Stimulated activated CD8-positive, alpha-beta memory T cell treated with anti-CD3 and anti-CD28 coated beads, Interleukin-7, amount 100 ng/mL, for 1 hour (primary cell): ENCODE measurements at regions not wholly inside any gene's neighbourhood (a gene's known extent, or its start where the extent isn't known, plus 50 kb on each side); places are given as distances from the start of the nearest gene placed in this dataset.

Experiments
- DNase-seq, 2 donors: peaks; one replicate each; pipeline ENCODE4 v3.0.0-alpha.2; 2020; ENCODE audit warnings: low read depth in 2 of 2

DNA sequence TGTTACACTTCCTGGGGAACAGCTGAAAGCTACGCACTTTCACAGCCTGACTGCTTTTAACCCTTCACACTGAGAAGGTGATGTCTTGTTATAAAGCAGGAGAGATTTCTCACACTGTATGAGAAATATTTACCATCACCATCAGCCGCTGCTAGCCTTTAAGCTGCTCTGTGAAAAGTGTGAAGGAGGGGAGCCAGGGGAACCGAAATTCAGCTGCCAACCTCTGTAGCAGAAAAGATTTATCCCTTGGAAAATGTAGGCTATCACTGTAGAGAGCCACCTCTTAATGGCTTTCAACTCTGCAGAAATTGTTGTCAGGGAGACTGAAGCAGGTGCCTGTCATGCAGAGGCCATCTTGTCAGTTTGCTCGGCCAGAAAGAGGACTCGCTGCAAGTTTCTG lies 145.3 kb downstream of the SP3 start:
- DNase-seq, result no peak

DNA sequence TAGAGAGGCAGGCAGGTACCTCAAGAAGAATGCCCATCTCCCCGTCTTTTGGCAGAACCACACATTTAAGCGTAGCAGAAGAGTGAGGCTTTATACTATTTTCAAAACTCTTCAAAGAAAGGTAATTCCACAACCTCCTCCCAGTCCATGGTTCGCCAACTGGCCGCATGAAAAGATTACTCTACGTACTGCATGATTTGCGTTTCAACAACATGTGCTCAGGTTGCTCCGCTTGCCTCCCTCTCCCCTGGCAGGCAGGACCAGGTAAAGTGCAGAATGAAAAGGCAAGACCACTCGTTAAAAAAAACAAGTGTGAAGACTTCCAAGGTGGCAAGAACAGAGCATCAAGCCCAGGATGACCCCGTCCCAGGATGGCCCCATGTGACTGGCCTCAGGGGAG lies 143.7 kb downstream of the SP3 start:
- DNase-seq, result no peak

DNA sequence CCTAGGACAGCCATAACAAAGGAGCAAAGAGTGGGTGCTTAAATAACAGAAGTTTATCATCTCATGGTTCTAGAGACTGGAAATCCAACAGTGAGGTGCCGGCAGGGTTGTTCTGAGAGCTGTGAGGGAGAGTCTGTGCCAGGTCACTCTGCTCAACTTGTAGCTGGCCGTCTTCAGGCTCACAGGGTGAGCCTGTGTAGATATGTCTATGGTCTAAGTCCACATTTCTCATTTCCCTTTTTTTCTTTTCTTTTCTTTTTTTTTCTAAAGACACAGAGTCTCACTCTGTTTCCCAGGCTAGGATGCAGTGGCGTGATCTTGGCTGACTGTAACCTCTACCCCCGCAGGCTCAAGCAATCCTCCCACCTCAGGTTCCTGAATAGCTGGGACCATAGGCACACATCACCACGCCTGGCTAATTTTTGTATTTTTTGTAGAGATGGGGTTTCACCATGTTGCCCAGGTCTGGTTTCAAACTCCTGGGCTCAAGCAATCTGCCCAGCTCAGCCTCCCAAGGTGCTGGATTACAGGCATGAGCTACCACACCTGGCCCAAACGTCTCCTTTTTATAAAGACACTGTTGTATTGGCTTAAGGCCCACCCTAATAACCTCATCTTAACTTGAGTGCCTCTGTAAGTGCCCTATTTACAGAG lies 142.2 kb downstream of the SP3 start:
- no peak for DNase-seq

DNA sequence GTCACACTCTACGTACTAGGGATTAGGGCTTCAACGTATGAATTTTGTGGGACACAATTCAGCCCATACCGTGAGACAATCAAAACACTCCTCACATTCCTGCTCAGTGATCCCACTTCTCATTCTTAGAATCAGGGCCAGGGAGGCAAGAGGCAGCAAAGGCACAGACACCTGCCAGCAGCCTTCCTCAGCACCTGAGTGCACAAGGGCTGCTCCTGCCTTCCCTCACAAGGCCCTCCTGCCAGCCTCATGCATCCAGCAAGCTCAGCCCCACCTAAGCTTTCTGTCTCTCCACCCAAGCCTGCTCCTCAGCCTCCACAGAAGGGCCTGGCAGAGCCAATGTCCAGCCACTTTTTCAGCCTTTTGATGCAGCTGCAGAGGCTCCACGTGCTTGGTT lies 141.6 kb downstream of the SP3 start:
- DNase-seq, result no peak

DNA sequence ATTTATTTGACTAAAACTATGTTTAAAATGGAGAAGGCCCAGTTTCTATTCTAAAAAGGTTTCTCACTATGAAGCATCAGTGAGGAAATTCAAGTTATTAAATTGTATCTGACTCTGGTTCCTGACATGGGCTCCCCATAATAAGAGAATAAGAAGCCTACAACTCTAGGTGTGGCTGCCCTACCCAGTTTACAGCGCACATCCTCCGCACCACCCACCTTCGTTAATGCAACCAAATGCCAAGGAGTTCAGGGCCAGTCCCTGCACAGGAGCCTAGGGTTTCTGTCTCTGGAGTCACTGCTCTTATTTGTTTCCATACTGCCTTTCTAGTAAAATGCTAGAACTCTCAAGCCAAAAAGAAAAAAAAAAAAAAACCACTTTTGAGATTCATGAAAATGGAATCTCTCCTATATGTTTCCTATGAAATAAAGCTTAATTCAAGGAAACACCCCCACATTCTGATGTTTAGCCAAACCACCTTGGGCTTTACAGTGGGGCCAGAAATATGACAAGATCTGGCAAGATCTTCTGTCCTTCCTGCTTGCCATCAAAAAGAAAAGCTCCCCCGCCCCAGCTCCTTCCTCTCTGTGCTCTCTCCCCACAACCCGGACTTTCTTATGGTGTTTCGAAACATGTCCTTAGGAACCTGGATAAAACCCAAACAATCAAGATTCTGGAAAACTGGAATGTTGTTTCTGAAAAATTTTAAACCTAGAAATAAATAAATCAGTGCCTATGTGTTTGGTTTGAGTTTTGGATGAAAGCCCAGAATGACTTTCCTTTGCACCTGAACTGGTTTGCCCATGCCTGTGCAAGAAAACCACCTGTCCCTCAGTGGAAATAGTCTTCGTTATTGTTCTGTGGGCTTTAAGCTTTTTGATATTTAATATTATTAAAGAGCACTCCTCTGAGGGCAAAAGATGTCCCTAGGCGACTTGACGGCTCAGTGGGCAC lies 136.7 kb downstream of the SP3 start:
- no peak for DNase-seq

DNA sequence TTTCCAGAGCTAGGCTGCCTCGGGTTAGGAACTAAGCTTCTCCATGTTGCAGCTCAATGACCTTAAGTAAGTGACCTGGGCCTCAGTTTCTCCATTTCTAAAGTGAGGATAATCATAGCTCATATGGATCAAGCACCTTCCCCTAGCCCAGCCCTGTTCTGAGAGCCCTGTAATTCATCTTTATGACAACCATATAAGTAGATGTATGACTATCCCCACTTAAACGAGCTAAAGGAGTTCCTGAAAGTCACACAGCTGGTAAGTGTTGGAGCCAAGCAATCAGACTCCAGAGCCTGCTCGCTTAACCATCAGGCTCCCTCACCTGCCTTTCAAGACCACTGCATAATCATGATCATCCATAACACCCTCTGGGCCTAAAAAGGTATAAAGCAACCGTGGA lies 135.4 kb downstream of the SP3 start:
- DNase-seq, result no peak

DNA sequence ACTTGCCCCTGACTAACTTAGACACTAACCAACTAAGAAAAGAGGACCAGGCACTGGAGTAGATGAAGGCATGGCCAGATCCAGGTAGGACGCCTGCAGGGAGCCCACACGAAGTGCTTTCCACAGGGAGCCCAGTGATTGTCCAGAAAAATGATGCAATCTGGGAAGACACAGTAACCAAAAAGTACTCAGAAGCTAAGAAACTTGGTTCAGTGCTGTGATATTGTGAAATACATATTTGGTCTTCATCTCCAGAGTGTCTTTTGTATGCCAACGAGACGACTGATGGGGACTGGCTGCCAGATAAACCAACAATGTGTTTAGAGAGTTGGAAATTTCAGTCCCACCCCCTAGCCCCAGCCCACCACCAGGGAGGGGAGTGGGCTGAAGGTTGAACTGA lies 135.0 kb downstream of the SP3 start:
- DNase-seq, result no peak

DNA sequence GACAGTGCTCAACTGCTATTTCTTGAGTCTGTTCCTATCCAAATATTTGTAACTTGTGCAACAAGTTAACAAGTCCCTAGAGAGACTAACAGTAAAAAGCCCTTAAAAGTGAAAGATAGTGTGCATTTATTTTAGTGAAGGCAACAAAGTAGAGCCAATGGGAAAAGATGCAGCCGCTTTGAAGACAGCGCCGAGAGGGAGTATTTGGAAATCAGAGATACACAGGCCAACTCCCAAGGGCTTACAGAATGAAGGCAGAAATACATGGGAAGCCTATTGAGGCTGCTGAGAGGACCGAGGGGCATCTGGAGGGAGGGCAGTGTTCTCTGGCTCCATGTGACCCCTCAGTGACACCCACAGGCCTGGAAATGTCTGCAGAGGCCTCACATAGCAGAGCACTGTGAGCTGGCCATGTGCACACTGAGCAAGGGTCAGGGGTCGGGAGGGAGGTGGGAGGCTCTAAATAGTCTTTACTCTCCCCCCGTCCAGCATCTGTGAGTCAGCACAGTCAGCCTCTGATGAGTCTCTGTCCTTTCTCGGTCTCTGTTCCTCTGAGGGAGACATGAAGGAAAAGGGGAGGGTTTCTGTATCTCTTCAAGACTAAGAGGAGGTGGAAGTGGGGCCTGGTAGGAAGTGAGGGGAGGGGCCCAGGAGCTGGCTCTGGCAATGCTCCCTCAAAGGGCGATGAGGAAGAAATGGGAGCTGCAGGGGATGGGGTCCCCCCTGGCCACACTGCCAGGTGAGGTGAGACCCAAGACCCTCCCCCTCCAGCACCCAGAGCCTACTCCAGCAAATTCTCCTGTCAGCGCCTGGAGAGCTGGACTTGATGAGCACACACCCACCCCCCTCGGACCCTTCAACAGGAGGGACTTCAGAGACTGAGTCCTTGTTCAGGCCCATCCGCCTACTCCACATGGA lies 133.6 kb downstream of the SP3 start:
- no peak for DNase-seq

DNA sequence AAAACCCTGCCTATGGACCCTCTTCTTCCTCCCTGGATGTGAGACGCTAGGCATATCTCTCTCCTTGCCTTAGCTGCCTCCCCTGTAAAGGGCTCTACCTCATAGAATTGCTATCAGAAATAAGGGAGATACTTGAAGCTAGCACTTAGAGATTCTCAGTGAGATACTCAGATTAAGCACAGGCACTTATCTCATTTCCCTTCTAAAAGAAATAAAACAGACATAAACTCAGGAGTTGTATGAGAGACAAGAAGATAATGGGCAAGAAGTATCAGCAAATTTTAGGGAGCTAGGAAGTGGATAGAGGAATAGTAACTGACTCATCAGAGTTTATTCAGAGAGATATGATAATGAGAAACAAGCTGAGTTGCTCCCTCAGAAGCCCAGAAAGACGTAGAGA lies 131.0 kb downstream of the SP3 start:
- DNase-seq, result no peak

DNA sequence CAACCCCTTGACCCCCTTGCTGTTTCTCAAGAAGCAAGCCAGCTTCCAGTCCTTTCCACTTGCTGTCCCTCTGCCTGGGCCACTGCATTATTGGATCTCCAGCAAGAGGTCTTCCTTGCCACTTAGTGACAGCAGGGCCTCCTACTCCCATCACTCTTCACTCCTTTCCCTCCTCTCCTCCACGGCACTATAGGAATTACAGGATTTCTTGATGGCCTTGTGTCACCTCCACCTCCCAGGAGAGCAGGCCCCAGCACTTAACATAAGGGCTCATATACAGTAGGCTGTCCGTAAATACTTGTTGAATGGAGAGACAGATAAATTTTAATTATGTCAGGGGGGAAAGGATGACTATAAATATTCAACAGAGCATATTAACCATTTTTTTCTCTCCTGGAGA lies 129.4 kb downstream of the SP3 start:
- no peak for DNase-seq

DNA sequence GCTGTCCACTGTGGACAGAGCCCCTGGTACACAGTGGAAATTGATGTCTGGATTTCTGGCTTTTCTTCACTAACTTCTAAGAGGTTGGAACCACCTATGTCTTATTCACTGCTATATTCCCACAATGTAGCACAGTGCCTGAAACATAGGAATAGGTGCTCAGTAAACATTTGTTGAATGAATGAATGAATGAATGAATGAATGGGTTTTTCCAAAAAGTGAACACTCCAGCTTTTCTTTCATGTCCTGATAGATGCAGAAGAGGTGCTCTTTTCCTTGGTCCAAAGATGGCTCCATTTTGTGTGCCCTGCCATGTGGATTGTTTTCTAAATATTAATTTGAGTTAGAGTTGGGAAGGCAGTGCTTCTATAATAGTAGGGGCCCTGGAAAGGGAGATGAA lies 124.1 kb downstream of the SP3 start:
- no peak for DNase-seq

DNA sequence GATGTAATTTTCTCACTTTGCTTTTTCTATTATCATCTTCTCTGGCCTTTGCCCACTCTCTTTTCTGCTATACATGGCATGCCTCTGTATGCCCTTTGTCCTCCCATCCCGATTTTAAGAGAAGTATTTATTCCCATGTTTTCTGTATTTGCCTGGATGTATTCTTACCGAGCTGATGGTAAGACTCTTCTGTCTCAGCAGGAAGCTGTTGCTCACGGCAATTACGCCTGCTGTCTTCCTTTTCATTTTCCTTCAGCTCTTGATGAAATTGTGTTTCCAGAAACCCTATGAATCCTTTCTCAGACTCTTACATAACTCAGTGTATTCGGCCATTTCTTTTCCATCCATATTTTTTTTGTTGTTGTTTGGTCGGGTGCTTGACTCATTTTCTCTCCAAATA lies 121.6 kb downstream of the SP3 start:
- no peak for DNase-seq

DNA sequence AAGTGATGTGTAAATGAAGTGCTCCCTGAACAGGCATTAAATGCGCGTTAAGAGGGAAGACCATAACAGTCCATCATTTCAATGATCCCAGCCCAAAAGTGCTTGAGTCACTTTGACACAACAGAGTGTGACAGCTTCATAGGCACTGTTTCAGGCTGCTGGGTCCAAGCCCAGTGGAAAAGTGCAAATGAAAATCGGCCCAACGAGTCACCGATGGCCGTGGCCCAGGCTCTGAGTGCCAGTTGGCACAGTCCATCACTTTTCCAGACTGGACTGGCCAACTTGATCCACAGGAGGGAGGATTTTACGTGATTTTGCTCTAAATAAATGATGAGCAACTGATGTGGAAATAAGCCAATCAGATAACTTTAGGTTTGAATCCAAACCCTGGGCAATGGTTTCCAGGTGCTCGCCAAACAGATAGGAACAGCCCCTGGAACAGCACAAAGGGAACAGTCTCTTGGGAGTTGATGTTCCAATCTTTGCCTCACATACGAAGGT lies 114.0 kb downstream of the SP3 start:
- DNase-seq, result no peak

DNA sequence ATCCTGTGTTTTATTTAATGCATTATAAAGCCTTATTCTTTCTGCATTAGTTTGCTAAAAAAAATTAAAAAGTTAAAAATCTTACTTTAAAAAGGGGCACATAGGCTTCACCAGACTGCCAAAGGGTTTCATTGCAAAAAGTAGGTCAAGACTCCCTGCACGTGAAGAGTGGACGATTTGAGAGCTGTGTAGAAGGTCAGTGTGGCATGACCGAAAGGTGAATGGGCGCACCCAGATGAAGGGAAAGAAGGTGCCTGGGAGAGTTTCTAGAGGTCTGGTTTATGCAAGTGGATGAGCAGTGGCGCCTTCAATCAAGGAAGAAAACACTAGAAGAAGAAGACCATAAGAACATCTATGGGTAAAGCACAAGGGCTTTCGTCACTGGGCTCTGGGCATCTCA lies 111.0 kb downstream of the SP3 start:
- no peak for DNase-seq

DNA sequence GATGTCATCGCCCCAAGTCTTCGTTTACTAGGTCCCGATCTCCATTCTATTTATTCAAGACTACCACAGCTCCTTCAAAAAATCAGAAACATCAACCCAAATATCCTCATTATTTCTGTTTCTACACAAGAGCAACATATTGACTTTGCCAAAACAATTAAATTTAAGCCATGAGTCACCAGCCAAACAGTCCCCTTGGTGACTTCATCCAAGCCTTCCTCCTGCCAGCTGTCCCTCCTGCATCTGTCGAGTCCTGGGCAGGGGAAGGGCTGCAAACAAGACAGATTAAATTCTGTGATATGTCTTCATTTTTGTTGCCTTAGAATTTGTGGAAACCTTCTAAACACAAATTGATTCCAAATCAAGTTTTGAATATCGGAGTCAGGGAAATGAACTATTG lies 110.3 kb downstream of the SP3 start:
- no peak for DNase-seq

DNA sequence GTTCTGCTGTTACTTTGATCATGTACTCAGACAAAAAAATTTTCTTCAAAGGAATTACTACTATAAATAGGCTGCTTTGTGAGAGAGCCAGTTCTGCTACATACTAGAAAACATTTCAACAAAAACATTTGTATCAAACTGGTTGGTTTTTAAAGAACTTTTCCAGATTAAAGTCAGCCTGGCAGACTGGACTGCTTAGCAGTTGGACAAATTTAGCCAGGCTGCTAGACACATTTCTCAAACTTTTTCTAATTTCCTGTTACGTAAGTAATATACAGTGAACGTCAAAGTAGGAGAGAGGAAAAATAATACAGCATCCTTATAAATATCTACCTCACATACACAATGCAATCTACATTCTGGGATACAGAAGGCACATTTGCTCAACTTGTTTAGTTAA lies 109.5 kb downstream of the SP3 start:
- DNase-seq, result no peak
